HG03175 (cell line): ENCODE measurements at regions not wholly inside any gene's neighbourhood (a gene's known extent, or its start where the extent isn't known, plus 50 kb on each side); places are given as distances from the start of the nearest gene placed in this dataset.

Experiments
- ATAC-seq: cut with Tn5 transposase; IDR thresholded peaks from one replicate; pipeline ENCODE4 v1.9.1; 2021; ENCODE audit warnings: mild to moderate bottlenecking, moderate library complexity; ENCODE audit not compliant: unreplicated experiment

DNA sequence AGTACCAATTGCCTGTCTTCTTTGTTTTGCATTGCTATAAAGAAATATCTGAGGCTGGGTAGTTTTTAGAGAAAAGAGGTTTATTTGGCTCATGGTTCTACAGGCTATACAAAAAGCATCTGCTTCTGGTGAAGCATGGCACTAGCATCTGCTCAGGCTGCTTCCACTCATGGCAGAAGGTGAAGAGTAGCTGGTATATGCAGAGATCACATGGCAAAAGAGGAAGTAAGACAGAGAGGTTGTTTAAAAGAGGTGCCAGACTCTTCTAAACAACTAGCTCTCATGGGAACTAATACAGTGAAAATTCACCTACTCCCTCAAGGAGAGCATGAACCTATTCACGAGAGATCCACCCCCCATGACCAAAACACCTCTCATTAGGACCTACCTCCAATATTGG lies 56.7 kb upstream of the GUCA2B start:
- no peak for ATAC-seq

DNA sequence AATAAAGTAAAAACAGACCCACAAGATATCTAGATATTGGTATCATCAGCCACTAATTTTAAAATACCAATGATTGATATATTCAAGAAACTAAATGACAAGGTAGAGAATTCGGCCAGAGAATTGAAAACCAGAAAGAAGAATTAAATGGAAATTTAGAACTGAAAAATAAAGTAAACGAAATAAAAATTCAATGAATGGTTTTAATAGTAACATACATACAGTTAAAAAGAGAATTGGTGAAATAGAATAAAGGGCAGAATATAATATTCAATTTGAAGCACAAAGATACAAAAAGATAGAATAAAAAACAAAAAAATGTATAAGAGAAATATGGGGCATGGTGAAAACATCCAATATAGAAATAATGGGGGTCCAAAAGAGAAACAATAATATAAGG lies 64.0 kb upstream of the GUCA2B start:
- no peak for ATAC-seq

DNA sequence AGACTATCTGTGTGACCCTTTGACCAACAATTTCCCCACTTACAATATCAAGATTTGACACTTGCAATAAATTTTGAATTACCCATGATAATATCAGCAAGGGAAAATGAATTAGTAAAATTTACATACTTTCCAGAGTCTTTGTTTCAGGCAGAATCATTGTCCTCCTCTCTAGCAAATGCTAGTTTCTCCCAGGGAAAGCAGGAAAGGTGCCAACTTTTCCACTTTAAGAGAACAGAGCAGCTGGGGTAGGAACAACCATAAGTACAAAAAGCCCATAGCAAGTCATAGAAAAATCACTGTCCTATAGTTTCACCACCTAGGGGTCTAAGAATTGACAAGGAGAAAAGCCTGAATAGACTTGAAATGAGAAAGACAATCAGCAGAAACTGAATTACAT lies 67.1 kb upstream of the GUCA2B start:
- no peak for ATAC-seq

DNA sequence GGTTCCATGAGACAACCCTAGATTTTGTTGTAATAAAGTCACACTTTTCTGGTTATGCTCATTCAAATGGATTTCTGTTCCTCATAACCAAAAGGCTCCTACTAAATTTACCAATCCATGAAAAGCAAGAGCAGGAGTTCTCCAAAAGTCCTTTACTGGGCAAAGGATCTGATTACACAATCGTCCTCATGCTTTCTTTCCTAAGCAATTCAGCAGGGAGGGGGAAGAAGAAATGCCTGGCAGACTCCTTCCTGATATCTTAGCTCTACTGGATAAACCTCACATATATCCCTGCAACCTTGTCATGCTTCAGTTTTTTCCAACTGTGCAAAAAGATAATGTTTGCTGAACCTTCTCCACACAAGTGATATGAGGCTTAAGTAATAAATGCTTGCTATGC lies 67.6 kb upstream of the GUCA2B start:
- no peak for ATAC-seq

DNA sequence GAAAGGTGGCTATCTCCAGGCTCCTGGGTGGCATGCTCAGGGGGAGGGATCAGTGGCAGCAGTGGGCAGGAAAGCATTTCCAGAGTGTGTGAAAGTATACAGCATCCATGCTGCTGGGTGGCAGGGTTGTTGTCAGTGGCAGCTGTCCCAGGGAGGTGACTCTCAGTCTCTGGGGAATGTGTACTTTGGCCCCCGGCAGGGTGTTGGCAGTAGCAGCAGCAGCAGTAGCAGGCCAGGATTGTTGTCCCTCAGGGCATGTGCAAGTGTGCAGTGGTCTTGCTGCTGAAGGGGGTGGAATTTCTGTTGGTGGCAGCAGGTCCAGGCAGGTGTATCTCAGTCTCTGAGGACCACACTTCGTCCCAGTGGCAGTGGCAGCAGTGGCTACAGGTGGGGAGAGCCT lies 71.7 kb upstream of the GUCA2B start:
- ATAC-seq: no peak

DNA sequence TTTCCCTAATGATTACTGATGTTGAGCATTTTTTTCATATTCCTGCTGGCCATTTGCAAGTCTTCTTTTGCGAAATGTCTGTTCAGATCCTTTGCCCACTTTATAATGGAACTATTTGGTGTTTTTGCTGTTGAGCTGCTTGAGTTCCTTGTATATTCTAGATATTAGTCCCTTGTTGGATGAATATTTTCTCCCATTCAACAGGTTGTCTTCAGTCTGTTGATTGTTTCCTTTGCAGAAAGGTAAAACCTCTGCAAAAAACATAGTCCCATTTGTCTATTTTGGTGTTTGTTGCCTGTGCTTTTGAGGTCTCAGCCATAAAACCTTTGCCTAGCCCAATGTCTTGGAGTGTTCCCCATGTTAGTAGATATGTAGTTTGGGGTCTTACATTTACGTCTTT lies 78.0 kb upstream of the GUCA2B start:
- no peak for ATAC-seq

DNA sequence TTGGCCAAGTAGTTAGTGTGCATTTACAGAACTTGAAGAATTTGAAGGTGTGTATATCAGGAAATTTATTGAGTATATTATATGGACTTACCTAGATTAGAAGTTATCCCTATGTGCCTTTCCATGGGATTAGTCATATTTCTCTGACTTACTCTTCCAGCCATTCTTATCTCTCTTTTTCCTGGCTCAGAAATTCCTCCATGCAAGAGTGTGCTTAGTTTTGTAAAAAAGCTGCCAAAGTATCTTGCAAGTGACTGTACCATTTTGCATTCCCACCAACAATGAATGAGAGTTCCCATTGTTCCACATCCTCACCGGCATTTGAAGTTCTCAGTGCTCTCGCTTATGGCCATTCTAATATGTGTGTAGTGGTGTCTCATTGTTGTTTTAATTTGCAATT lies 82.2 kb upstream of the GUCA2B start:
- ATAC-seq: no peak

DNA sequence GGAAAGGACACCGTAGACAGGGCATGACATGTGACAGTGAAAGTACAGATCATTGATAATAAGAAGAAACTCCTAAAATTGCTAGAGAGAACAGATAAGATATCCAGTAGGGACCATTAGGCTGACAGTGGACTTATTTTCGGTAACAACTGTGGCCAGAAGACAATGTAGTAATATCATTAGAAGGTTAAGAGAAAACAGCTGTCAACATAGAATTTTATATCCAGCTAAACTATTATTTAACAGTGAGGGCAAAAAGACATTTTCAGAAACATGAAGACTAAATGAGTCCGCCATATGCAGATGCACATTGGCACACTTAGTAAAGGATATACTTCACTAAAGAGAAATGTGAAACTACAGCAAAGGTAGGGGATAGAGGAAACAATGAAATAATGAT lies 95.4 kb upstream of the GUCA2B start:
- ATAC-seq: no peak

DNA sequence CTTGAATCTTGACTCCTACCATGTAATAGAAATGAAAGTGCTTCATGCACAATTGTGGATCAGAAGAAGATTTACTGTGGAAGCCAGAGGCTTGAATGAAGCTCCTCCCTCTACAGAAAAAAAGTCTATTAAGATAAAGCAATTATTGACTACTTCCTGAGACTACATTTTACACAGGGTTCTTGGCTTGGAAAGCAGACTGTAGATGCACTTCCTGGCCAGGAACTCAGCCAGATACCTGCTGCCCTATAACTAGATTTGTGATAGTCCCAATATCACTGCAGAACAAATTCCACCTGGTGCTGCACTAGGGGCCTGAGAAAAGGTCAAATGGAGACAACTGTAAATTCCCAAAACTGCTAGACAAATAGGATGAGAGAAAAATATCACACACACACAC lies 96.8 kb upstream of the GUCA2B start:
- no peak for ATAC-seq

DNA sequence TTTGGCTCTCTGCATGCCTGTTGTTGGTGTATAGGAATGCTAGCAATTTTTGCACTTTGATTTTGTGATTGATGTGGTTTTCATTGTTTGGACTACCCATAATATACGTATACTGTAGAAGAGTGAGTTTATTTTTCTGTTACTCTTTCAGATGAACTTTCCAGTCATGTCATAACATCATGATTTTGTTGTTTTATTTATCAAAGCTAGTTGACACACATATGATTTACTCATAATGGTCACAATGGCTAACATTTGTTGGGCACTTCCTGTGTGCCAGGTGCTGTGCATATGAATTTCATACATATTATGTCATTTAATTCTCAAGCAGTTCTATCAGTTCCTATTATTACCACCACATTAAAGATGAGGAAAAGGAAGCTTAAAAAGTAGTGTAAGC lies 98.1 kb upstream of the GUCA2B start:
- no peak for ATAC-seq

DNA sequence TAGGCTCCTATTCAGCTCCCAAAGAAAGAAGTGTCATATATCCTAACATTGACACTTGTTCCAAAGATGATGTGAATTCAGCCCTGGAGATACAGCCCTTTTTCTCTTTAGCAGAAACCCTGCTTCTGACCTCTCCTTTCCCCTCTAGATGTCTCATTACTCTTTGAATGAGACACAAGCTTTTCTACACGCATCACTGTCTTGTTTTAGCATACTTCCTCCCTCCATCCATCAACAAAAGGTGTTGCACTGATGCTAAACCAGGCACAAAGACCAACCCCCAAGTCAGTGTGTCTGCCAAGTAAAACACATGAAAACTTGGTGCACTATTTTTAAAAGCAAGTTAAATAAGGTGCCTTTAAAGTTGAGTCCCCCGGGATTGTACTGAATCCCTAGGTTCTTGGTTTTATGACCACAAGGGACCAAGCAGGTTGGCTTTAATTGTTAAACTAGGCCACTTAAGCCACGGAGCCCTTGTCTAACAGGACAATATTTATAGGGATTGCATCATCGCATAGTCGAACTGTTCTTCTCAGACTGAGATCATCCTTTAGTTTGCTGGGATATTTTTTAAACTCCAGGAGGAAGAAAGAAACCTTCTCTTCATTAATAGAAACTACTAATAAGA lies 101.0 kb upstream of the GUCA2B start:
- no peak for ATAC-seq

DNA sequence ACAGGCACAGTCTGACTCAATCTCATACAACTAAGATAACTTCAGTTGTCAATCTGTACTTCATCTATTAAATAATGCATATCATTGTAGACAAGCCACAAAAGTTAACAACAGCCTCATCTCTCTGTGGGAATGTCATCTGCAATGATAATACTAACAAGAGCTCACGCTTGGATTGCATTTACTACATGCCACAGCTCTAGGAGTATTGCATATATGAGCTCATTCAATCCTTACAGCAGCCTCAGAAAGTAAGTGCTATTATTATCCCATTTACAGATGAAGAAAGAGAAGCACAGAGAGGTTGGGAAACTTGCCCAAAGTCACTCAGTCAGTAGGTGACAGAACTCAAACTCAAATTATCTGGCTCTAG lies 105.7 kb upstream of the GUCA2B start:
- ATAC-seq: no peak

DNA sequence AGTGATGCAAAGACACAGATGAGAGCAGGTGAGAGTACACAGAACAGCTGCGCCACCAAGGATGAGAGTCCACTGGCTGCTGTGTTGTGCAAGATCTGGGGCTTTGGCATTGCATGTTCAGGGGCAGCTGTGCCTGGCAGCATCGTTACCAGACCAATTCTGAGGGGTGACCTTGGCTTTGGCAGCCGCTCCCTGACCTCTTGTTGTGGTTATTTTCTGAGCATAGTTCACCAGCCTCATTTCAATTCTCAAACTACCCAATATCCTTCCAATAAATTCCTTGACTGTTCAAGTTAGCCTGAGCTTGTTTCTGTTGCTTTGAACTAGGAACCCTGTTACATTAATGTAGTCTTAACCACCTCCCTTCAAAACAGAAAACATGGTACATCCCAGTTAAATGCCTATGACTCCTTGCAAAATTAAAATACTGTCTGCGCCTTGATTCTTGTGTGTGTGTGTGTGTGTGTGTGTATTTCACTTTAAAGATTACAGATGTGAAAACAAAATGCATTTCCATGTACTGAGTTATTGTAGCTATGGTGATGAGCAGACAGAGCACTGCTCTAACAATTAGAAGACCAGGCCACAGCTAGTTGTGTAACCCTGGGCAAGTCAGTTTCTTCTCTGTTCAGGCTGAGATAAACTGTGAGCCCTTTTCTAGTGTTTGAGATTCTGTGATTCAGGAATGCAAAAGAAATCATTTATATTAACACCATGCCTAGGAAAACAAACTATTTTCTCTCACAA lies 106.3 kb upstream of the GUCA2B start:
- no peak for ATAC-seq

DNA sequence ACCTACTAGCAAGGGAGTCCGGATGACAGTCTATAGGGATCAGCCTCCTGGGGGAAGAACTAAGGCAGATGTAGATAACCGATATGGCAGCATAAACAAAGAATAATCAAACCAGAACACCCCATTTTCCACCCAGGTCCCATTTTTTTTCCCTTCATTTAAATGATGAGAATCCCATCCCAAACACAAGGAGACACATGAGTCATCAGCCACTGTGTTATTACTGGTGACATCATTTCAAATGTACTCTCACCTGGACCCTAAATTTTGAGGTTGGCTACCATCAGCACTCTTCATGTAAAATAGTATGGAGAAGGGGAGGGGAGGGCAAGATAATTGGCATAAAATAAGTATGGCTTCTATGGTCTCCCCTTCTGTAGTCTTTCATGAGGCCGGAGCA lies 108.9 kb upstream of the GUCA2B start:
- no peak for ATAC-seq

DNA sequence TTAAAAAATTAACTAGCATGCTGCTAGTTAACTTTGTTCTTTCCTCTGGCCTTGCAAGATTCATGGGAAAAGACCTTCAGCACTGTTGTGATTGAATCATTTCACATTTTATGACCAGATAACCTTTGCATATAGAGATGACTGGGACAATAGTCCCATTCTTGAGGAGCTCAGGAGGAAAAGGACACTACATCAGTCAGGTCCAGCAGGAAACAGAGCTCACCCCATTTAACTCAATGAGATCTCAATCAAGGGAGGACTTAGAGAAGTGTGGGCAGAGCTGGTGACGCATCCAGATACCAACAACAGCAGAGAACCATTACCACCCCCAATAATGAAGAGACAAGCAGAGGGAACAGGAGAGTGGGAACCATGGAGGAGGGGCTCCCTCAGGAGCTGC lies 109.4 kb upstream of the GUCA2B start:
- no peak for ATAC-seq

DNA sequence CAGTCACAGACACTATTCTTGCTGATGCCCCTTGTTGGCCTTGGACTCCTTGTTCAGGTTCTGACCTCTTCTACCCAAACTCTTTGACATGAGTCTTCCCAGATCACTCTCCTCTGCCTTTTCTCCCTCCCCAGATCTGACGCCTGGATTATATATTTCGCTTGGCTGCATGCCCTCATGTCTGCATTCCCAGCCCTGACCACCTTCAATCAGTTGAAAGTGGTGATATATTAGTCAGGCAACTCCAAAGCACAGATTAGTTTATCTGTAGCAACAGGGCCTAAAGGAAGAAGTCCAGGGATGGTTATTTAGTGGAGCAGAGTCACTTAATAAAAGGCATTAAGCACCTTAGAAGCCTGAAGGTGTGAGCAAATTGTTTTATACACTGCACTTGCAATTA lies 110.0 kb upstream of the GUCA2B start:
- no peak for ATAC-seq

DNA sequence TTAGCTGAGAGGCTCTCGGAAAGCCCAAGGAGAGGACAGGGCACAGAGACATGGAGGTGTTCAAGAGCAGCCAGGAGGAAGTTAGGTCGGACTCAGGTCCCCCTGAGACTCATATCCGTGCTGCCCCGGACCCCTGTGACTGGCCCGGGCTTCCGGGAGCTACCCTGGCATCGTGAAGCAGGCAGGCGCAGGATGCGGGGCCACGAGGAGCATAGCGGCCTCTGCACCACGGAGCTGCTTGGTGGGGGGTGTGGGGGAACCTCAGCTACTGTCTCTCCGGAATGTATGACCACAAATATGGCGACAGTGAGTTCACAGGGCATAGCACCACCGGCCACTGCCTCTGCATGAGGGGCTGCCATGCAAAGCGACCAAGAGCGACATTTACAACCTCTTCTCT lies 112.2 kb upstream of the GUCA2B start:
- ATAC-seq: no peak

DNA sequence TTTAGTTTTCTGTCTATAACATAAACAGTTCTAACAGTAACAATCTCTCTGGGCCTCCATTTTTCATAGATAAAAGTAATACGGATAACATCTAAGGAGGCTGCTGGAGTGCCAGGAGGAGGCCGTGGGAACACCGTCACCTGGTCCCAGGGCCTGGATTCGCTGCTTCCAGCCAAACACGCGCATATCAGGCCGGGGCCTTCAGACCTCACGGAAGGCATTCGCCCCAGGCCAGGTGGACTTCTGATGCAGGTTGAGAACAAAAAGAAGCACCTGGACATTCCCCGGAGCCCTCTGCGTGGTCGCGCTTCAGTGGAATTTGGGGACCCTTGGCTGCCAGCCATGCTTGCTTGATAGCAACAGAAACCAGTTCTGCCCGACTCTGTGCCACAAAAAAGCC lies 113.1 kb upstream of the GUCA2B start:
- no peak for ATAC-seq

DNA sequence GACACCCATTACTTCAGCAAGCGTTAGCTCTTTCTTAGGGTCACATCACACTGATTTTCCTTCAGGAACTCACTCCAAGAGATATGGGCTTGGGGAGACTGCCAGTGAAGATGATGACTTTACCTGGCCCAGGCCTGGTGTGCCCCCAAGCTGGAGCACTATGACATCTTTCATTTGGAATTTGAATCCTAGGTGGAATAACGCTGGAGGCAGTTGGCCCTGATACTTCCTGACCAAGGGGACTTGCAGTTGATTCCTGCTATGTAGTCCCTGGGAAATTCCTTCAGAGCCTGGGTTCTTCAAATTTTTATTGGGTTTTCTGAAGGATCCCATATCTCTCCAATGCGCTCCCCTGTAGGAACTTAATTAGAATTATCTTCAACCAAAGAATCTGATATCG lies 114.9 kb upstream of the GUCA2B start:
- no peak for ATAC-seq

DNA sequence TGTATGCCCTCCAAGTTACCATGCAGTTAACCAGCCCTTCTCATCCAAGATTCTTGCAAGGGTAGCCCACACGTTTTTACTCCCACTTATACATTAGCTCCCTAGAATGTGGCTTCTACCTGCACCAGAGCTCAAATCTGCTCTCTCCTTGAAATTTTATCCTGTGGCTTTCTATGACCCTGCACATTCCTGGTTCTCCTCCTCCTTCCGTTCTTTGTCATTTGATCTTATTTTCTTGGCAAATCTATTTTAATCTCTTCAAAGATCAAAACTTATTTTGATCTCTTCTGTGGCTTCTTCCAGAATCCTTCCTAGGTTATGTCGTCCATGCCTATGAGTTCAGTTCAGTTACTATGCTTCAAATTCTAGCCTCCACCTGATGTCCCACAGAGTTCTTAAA lies 115.6 kb upstream of the GUCA2B start:
- no peak for ATAC-seq

DNA sequence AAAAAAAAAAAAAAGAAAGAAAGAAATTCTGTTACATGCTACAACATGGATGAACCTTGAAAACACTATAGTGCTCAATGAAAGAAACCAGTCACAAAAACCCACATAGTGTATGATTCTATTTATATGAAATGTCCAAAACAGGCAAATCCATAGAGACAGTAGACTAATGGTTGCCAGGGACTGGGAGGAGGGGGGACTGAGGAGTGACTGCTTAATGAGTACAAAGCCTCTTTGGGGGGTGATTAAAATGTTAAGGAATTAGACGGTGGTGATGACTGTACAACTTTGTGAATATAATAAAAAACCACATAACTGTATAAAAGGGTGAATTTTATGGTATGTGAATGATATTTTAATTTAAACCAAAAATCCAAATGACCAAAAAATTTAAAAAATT lies 116.0 kb upstream of the GUCA2B start:
- no peak for ATAC-seq

DNA sequence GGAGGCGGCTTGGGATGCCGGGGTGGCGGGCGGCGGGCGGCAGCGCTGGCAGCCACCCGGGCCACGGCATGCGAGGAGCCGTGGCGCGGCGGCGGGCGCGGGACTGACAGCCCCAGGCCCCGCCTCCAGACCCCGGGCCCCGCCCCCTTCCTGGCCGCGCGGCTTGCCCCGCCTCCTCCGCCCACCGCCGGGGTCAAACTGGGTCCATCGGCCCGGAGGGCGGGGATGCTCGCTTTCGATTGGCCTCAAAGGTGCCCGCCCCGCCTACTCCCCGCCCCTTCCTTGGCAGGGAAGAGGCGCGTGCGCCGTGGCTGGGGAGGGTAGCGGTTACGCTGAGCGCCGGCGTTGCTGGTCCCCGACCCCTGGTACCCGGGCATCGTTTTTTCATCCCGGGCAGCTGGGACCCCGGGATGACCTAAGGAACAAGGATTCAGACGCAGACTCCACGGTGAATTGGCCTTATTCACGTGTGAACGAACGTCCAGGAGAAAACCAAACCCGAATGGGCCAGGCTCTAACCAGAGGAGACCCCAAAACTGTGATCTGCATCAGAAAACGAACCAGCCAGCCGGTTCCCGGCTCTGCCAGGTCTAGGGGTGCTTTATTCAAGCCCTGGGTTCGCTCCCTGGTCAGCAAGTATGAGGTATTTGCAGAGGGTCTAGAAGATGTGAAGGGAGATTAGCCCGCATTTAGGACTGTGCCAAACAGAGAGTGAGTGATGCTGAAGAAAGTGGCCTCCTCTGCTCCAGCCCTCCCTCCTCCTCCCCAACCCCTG lies 117.2 kb upstream of the GUCA2B start:
- peak; percentile 92 for ATAC-seq
